Adipocyte (in vitro differentiated cells): ENCODE measurements at regions not wholly inside any gene's neighbourhood (a gene's known extent, or its start where the extent isn't known, plus 50 kb on each side); places are given as distances from the start of the nearest gene placed in this dataset.

Source experiments
- DNase-seq: peaks from one replicate; pipeline ENCODE4 v3.0.0-alpha.2; 2015; ENCODE audit warnings: low read depth
- H3K27me3 ChIP-seq: replicated peaks from 2 replicates; pipeline ENCODE4 v1.7.0; 2013; ENCODE audit warnings: mild to moderate bottlenecking, low read length, moderate library complexity; ENCODE audit not compliant: control insufficient read depth, insufficient read depth
- H3K36me3 ChIP-seq: 2 replicates; pipeline ENCODE4 v1.7.0; 2013; ENCODE audit warnings: low read length, mild to moderate bottlenecking, moderate library complexity; ENCODE audit not compliant: control insufficient read depth, insufficient read depth, severe bottlenecking
- H3K4me1 ChIP-seq: 2 replicates; pipeline ENCODE4 v1.7.0; 2013; ENCODE audit warnings: mild to moderate bottlenecking, low read length, moderate library complexity; ENCODE audit not compliant: control insufficient read depth, insufficient read depth
- H3K4me3 ChIP-seq: 2 replicates; pipeline ENCODE4 v1.7.0; 2013; ENCODE audit warnings: mild to moderate bottlenecking, low read length, moderate library complexity
- H3K9ac ChIP-seq: 2 replicates; pipeline ENCODE4 v1.7.0; 2013; ENCODE audit warnings: mild to moderate bottlenecking, low read length, moderate library complexity
- H3K9me3 ChIP-seq: 2 replicates; pipeline ENCODE4 v1.7.0; 2013; ENCODE audit warnings: mild to moderate bottlenecking, low read length, moderate library complexity; ENCODE audit not compliant: control insufficient read depth

DNA sequence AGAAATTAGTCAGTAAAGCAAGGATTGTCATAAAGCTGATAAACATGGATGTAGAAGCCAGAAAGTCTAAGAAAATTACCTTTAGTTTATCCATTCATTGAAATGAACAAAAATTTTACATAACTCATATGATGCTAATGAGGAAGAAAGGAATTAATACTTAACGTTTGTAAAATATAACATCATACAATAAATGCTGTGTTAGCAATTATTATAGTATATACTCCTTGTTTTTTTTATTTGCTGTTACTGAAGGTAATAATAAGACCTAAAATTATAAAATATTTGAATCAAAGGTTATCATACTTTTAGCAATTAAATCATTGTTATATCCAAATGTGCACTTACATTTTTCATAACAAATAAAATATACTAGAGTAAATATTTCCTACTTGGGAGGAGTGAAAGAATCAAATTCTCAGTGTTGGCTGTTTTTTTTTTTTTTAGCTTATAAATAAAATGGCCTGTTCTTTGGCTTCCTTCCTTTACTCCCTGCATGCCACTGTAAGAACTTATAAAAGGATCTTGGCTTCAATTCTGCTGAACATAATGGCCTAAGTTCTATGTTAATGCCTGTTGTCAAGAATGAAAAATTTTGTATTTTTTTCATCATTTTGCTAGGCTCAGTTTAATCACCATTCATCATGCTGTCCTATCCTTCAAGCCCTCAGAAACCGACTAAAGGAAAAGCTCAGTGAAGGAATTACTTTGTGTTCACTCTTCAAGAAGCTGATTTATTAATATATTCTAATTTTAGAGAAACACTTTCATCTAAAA lies 167.4 kb upstream of the SLITRK1 start:
- no peak overlapping the region for H3K4me3 ChIP-seq
- no peaks in the 10 kb centered on the region for H3K4me1 ChIP-seq
- no peaks in the 10 kb centered on the region for H3K27me3 ChIP-seq
- H3K9ac ChIP-seq, result no peak overlapping the region
- no peaks in the 10 kb centered on the region for H3K9me3 ChIP-seq
- DNase-seq, result no peak
- H3K36me3 ChIP-seq, result no peaks in the 10 kb centered on the region

DNA sequence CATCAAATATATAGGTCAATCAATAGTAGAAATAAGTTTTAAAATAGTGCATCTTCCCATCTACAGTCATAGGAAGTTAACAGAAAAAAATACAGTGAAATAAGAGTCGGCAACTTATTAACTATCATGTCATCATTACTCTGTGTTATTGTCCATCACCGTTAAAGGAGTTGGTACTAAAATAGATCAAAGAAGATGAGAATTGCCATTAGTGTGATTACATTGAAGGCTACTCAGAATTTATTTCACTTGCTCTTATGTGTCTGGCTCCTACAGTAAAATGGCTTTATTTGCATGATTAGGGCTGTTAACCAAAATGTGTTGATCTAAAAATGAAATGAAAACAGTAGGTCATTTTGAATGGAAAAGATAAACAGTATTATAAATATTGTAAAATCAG lies 162.5 kb upstream of the SLITRK1 start:
- Histone ChIP-seq H3K36me3 (no peaks in the 10 kb centered on the region), H3K27me3 (no peaks in the 10 kb centered on the region), H3K9me3 (no peaks in the 10 kb centered on the region), H3K4me1 (no peaks in the 10 kb centered on the region), H3K4me3 (no peak overlapping the region), H3K9ac (no peak overlapping the region)
- DNase-seq, result no peak

DNA sequence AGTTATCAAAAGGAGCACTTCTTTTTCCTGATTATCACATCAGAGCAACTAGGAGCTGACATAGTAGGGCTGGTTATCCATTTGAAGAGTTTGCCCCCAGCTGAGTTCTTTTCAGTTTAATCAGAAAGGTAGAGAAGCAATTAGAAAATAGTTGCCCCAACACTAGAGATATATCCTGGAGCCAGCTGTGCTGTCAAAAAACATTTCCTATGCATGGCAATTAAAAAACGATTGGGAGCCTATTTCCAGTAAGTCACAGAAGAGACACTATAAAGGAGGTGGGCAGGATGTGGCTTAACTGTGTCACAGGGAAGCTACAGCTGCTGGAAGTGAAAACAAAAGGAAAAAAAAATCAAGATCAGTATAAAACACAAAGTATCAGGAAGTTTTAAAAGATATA lies 155.7 kb upstream of the SLITRK1 start:
- Histone ChIP-seq H3K9me3 (no peaks in the 10 kb centered on the region), H3K27me3 (no peaks in the 10 kb centered on the region), H3K4me3 (no peak overlapping the region), H3K36me3 (no peaks in the 10 kb centered on the region), H3K4me1 (no peaks in the 10 kb centered on the region), H3K9ac (no peak overlapping the region)
- no peak for DNase-seq

DNA sequence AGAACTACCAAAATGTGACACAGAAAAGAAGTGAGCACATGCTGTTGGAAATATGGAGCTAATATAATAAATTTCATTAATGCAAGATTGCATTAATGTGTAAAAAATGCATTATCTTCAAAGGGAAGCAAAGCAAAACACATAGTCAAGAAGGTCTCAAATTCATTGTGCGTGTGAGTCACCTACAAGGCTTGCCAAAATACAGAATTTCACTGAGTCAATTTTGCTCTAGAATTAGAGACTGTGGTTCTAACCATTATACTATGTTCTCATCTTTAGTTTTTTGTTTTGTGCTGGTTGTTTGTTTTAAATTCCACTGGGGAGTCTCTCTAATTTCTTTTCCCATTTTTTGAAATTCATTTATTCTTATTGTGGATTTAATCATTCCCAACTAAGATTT lies 149.8 kb upstream of the SLITRK1 start:
- Histone ChIP-seq H3K4me1 (no peaks in the 10 kb centered on the region), H3K9me3 (no peaks in the 10 kb centered on the region), H3K9ac (no peak overlapping the region), H3K27me3 (no peaks in the 10 kb centered on the region), H3K4me3 (no peak overlapping the region), H3K36me3 (no peaks in the 10 kb centered on the region)
- peak; percentile 8 for DNase-seq

DNA sequence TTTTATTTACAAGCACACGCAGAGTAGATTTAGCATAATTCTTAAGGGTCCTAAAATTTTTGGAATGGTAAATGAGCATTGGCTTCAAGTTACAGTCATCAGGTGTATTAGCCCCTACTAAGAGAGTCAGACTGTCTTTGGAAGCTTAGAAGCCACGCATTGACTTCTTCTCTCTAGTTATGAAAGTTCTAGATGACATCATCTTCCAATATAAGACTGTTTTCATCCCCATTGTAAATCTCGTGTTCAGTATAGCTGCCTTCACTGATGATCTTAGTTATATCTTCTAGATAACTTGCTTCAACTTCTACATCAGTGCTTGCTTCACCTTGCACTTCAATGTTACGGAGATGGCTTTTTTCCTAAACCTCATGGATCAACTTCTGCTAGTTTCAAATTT lies 148.8 kb upstream of the SLITRK1 start:
- no peaks in the 10 kb centered on the region for H3K36me3 ChIP-seq

DNA sequence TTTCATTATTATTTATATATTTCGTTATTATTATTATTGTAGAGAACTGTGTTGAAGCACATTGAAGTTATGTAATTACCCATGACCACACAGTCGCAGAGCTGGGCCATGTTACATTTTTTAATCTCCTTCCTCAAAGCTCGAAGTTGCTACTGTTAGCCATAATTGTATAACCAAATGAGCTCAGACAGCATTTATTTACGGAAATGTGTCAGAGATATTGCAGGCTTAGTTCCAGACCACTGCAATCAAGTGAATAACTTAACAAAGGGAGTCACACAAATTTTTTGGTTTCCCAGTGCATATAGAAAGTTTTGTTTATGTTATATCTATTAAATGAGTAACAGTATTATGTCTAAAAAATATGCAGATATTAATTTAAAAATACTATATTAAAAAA lies 147.1 kb upstream of the SLITRK1 start:
- H3K9ac ChIP-seq, result no peak overlapping the region
- no peaks in the 10 kb centered on the region for H3K9me3 ChIP-seq
- H3K4me3 ChIP-seq, result no peak overlapping the region
- no peak for DNase-seq
- H3K27me3 ChIP-seq, result no peaks in the 10 kb centered on the region
- no peaks in the 10 kb centered on the region for H3K36me3 ChIP-seq
- H3K4me1 ChIP-seq, result no peaks in the 10 kb centered on the region

More for the DNA sequence above, 148.8 kb upstream of the SLITRK1 start:
- Histone ChIP-seq H3K9ac (no peak overlapping the region), H3K4me1 (no peaks in the 10 kb centered on the region), H3K4me3 (no peak overlapping the region), H3K9me3 (no peaks in the 10 kb centered on the region), H3K27me3 (no peaks in the 10 kb centered on the region)
- no peak for DNase-seq

DNA sequence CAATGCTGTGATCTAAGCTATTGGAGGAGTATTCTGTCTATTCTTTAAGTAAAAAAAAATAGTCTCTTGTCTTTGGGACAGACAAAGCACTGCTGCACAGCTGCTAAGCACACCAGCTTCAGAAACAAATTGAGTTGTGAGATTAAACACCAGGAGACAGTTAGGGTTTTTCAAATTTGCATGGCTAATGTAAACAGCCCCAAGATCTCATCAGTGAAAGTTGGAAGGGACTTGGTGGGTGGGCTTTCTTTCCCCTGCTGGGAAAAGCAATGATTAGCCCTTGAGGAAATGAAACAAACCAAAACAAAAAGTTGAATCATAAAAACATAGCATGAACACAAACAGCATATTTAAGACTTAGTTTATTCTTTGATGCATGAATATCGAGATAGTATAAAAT lies 143.6 kb upstream of the SLITRK1 start:
- Histone ChIP-seq H3K36me3 (no peaks in the 10 kb centered on the region), H3K4me3 (no peak overlapping the region), H3K9ac (no peak overlapping the region), H3K27me3 (no peaks in the 10 kb centered on the region), H3K9me3 (no peaks in the 10 kb centered on the region), H3K4me1 (no peaks in the 10 kb centered on the region)
- DNase-seq, result no peak

DNA sequence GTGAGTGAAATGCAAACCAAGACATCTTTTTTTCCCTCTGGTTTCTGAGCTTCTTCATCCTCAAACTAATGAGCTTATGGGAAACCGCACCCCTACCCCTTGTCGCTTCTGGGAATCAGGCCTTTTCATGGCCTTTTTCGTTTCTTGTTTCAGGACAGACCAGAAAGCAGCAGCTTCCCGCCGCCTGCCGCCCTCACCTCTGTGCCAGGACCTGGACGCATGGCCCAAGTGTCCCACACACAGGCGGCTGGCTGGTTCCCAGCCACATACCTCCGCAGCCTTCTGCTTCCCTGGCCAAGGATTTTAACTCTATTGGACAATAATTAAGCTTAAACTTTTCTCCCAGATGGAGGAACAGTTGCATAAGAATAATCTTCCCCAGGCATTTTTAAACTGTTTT lies 114.1 kb upstream of the SLITRK1 start:
- Histone ChIP-seq H3K9ac (no peak overlapping the region), H3K4me1 (no peaks in the 10 kb centered on the region), H3K27me3 (no peaks in the 10 kb centered on the region), H3K9me3 (no peaks in the 10 kb centered on the region), H3K4me3 (no peak overlapping the region), H3K36me3 (no peaks in the 10 kb centered on the region)
- DNase-seq, result no peak

DNA sequence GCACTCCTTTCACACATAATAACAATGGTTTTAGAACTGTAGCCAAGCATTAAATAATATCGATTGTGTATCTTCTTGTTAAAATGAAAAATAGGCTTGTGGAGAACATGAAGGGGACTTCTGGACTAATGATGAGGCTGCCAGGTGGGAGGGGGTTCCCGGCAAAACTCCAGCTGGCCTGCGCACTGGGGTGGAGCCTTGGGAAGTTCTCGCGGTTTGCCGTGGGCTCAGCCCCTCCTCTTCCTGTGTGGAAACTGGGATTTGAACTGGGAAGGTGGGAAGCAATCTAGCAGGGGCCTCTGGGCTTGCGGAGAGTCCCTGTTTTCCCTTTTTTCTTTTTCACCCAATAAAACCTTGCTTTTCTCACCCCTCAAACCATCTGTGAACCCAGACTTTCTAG lies 113.7 kb upstream of the SLITRK1 start:
- H3K4me3 ChIP-seq, result no peak overlapping the region
- H3K9me3 ChIP-seq, result no peaks in the 10 kb centered on the region
- H3K9ac ChIP-seq, result no peak overlapping the region
- no peak for DNase-seq
- no peaks in the 10 kb centered on the region for H3K4me1 ChIP-seq
- no peaks in the 10 kb centered on the region for H3K36me3 ChIP-seq
- H3K27me3 ChIP-seq, result no peaks in the 10 kb centered on the region

DNA sequence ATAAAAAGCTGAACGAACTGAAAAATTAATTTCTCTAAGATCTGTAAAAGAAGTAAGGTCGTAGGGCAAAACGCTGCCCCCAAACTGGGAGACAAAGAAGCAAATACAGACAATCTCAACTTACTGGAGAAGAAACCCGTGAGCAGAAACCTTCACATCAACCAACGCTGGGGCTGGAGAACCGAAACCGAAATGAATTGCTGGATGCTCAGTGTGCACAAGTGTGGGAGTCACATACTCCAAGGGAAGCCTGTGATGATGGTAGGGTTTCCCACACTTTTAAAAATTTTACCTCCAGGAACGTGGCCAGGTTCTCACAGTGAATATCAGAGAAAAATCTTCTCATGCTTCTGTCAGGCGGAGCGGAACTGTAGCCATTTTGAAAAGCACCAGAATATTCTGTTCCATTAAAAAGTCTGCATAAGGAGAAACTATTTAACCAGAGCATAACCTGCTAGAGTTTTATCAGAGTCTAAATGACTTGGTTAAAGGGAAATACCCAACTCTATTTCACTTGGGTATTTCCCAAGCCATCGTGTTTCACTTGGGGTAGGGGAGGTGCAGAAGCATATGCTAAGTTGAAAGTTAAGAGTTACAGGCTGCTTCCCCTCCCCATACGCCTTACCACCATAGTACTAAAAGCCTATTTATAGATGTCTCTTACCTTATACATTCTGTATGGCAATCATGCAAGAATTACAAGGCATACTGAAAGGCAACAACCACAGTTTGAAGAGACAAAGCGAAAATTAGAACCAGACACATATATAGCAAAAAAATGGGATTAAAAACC lies 110.5 kb upstream of the SLITRK1 start:
- Histone ChIP-seq H3K27me3 (no peaks in the 10 kb centered on the region), H3K4me1 (no peaks in the 10 kb centered on the region), H3K9me3 (no peaks in the 10 kb centered on the region), H3K36me3 (no peaks in the 10 kb centered on the region), H3K9ac (no peak overlapping the region), H3K4me3 (no peak overlapping the region)
- DNase-seq, result no peak

DNA sequence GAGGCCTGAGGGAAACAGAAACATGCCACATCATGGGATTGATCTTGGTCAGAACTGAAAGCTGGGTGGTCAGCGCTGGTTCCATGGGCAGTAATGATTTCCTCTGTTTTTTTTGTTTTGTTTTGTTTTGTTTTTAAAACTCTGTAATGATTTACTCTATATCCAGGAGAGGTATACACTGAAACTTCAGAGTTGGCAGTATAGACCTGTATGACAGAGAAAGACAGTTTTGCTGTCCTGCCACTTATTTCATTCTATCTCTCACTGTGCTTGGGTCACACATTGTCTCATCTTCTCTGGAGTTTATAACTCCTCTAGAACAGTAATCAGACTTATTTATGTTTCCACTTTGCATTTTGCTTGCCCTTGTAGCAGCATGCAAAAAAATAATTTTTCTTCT lies 105.1 kb upstream of the SLITRK1 start:
- H3K9ac ChIP-seq, result no peak overlapping the region
- H3K4me3 ChIP-seq, result no peak overlapping the region
- DNase-seq, result no peak
- H3K9me3 ChIP-seq, result no peaks in the 10 kb centered on the region
- no peaks in the 10 kb centered on the region for H3K4me1 ChIP-seq
- no peaks in the 10 kb centered on the region for H3K36me3 ChIP-seq
- H3K27me3 ChIP-seq, result no peaks in the 10 kb centered on the region
